Neural crest cell (in vitro differentiated cells): ENCODE measurements at regions not wholly inside any gene's neighbourhood (a gene's known extent, or its start where the extent isn't known, plus 50 kb on each side); places are given as distances from the start of the nearest gene placed in this dataset.

Experiments
- DNase-seq: peaks from one replicate; pipeline ENCODE4 v3.0.0; 2021; ENCODE audit warnings: low read depth, mixed read lengths, low spot score
- H3K27ac Mint-ChIP-seq: one replicate; pipeline ENCODE4 v1.8.0; 2021; ENCODE audit warnings: mild to moderate bottlenecking, mixed read lengths; ENCODE audit not compliant: unreplicated experiment
- H3K27me3 Mint-ChIP-seq: 2 replicates; pipeline ENCODE4 v1.8.0; 2021; ENCODE audit warnings: low read depth, mild to moderate bottlenecking, mixed read lengths
- H3K36me3 Mint-ChIP-seq: 2 replicates; pipeline ENCODE4 v1.8.0; 2021; ENCODE audit warnings: low read depth, mild to moderate bottlenecking, mixed read lengths
- H3K4me1 Mint-ChIP-seq: 2 replicates; pipeline ENCODE4 v1.8.0; 2021; ENCODE audit warnings: mixed read lengths
- H3K4me3 Mint-ChIP-seq: one replicate; pipeline ENCODE4 v1.8.0; 2021; ENCODE audit warnings: mild to moderate bottlenecking, mixed read lengths
- H3K9me3 Mint-ChIP-seq: 2 replicates; pipeline ENCODE4 v1.8.0; 2021; ENCODE audit warnings: mixed read lengths
- CTCF ChIP-seq: fragments of 200-600 bp; sonication (generic); conservative IDR thresholded peaks from 2 replicates; pipeline ENCODE4 v1.5.0; 2021; ENCODE audit warnings: antibody characterized with exemption, mild to moderate bottlenecking

GRCh38 chr14:98955036-98955740 is 316.8 kb downstream of the BCL11B start:
- no peak overlapping the region for H3K4me3 Mint-ChIP-seq
- DNase-seq = no peak
- peaks cover 9% of the 10 kb centered on the region for H3K4me1 Mint-ChIP-seq
- H3K27ac Mint-ChIP-seq = no peak overlapping the region
- no peaks in the 10 kb centered on the region for H3K9me3 Mint-ChIP-seq
- no peaks in the 10 kb centered on the region for H3K36me3 Mint-ChIP-seq
- no peaks in the 10 kb centered on the region for H3K27me3 Mint-ChIP-seq
- TF ChIP-seq CTCF = no peak

GRCh38 chr14:98955741-98956070 is 316.3 kb downstream of the BCL11B start:
- Mint-ChIP-seq H3K4me1 (peaks cover 9% of the 10 kb centered on the region), H3K27me3 (no peaks in the 10 kb centered on the region), H3K4me3 (no peak overlapping the region), H3K36me3 (no peaks in the 10 kb centered on the region), H3K27ac (no peak overlapping the region), H3K9me3 (no peaks in the 10 kb centered on the region)
- no peak for DNase-seq
- TF ChIP-seq CTCF = no peak

- Mint-ChIP-seq H3K36me3 (no peaks in the 10 kb centered on the region), H3K27me3 (no peaks in the 10 kb centered on the region), H3K9me3 (no peaks in the 10 kb centered on the region), H3K4me1 (peaks cover 12% of the 10 kb centered on the region), H3K27ac (no peak overlapping the region), H3K4me3 (no peak overlapping the region)
- no peak for TF ChIP-seq CTCF
- DNase-seq = no peak
Measured at GRCh38 chr14:98956181-98956580, 315.8 kb downstream of the BCL11B start.

- no peak for TF ChIP-seq CTCF
- peak overlapping the region; percentile 50 for H3K27ac Mint-ChIP-seq
- no peaks in the 10 kb centered on the region for H3K27me3 Mint-ChIP-seq
- DNase-seq = no peak
- H3K4me3 Mint-ChIP-seq = no peak overlapping the region
- no peaks in the 10 kb centered on the region for H3K9me3 Mint-ChIP-seq
- H3K36me3 Mint-ChIP-seq = no peaks in the 10 kb centered on the region
- H3K4me1 Mint-ChIP-seq = peaks cover 16% of the 10 kb centered on the region
Measured at GRCh38 chr14:98956661-98957060, 315.3 kb downstream of the BCL11B start.

- no peak for DNase-seq
- H3K36me3 Mint-ChIP-seq = no peaks in the 10 kb centered on the region
- TF ChIP-seq CTCF = no peak
- no peaks in the 10 kb centered on the region for H3K27me3 Mint-ChIP-seq
- H3K9me3 Mint-ChIP-seq = no peaks in the 10 kb centered on the region
- no peak overlapping the region for H3K4me3 Mint-ChIP-seq
- peaks cover 24% of the 10 kb centered on the region for H3K4me1 Mint-ChIP-seq
- no peak overlapping the region for H3K27ac Mint-ChIP-seq
Measured at GRCh38 chr14:98957211-98958047, 314.6 kb downstream of the BCL11B start.
